Frontal cortex (tissue), 3 donors: ENCODE measurements at regions not wholly inside any gene's neighbourhood (a gene's known extent, or its start where the extent isn't known, plus 50 kb on each side); places are given as distances from the start of the nearest gene placed in this dataset.

Experiments
- DNase-seq, 2 donors: peaks; one replicate each; pipeline ENCODE4 v3.0.0; 2012; ENCODE audit warnings: low spot score in 2 of 2
- FAIRE-seq: peaks from 2 replicates; lab custom pipeline; 2012; peaks lifted over from hg19 to GRCh38; lab: Jason Lieb, UNC
- donor health status: control.
- donor health status: control.
- donor health status: control.

DNA sequence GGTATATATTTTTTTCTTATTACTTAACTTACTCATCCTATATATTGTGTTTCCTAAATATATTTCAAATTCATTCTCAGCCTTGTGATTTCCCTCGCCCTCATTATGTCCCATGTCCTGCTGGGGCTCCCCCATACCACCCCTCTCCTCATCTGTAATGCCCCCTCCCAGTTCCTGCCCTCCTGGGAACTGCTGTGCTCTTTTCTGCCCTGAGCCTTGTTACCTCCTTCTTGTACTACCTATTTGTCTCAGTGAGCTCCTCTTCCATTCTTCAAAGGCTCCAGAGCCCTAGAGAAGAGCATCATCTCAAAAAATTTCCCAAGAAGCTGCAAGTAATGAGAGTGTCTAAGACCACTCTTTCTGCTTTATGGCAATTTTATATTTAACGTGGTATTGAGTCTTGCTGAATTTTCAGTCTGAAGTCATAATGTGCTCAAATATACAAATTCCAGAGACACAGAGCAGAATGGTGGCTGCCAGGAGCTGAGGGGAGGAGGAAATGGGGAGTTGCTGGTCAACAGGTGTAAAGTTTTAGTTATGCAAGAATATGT, 66.5 kb upstream of the TOP3B start:
- FAIRE-seq (no peak), DNase-seq (no peak)

DNA sequence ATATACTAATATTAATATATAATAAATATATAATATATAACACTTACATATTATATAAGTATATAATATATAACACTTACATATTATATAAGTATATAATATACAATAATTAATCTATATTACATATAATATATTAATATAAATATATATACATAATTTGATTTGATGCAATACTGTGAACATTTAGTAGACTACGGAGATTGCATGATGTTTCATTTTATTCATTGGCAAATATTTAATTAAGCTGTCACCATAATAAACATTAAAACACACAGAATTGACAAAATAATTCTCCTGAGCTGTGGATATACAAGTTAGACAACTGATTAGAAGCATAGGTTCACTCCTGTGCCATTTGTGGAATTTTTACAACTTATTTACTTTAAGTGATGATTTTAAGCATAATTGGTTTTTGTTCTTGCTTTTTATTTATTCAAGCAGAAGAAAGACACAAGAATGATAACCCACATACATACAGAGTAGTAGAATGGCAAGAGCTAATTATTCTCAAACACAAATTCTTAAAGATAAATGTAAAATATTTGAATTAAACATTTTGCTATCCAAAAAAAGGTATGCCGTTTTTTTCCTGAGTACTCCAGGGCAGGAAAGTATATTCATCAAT, 65.8 kb upstream of the TOP3B start:
- peak; percentile 83 for FAIRE-seq
- DNase-seq: no peak

DNA sequence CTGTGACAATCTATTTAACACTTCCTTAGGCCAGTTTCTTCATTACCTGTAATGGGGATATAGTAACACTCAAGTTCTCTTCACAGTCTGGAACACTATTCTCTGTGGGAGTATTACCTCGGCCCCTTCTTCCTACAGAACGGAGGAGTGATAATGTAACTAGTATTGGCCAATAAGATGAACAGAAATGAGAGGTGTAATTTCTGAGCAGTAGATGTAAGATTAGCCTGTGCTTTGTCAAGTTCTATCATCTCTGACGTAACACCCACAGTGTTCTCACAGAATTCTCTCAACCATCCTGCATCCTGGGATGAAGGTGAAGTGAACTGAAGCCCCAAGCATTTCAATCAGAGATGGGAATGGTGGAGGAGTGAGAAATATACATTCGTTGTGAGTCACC, 65.2 kb upstream of the TOP3B start:
- FAIRE-seq: no peak
- DNase-seq: no peak

DNA sequence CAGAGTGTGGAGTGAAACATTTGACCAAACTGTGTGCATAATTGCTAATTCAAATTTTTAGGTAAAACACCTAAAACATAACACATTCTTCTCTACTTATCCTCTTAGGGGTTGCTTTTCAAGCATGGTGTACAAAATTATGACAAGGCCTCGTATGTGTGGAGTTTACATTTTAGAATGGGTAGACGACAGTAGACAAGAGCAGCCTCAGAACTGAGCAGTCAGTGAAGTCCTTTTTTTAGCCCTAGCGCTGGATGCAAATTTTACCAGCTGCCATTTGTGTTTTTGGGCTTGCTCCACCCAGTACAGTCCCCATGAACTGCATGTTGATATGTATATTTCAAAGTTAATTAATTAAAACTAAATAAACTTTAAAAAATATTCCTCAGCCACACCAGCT, 64.7 kb upstream of the TOP3B start:
- DNase-seq (no peak), FAIRE-seq (no peak)

DNA sequence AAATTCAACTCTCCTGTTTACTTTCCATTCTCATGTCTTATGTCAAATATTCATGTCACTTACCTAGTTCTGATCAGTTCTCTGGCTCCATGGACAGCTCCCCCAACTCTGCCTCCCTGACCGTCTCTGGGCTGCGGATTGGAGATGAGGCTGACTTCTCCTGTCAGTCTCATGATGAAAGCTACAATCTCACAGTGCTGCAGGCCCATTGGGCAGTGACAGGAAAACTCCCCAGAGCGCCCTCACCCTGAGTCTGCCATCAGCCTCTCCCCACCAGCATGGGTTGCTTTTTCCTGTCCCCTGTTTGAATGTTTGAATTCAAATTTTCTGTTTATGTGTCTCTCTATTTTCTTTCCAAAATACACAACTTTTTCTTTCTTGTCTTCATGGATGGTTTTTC, 63.8 kb upstream of the TOP3B start:
- DNase-seq (no peak), FAIRE-seq (no peak)

DNA sequence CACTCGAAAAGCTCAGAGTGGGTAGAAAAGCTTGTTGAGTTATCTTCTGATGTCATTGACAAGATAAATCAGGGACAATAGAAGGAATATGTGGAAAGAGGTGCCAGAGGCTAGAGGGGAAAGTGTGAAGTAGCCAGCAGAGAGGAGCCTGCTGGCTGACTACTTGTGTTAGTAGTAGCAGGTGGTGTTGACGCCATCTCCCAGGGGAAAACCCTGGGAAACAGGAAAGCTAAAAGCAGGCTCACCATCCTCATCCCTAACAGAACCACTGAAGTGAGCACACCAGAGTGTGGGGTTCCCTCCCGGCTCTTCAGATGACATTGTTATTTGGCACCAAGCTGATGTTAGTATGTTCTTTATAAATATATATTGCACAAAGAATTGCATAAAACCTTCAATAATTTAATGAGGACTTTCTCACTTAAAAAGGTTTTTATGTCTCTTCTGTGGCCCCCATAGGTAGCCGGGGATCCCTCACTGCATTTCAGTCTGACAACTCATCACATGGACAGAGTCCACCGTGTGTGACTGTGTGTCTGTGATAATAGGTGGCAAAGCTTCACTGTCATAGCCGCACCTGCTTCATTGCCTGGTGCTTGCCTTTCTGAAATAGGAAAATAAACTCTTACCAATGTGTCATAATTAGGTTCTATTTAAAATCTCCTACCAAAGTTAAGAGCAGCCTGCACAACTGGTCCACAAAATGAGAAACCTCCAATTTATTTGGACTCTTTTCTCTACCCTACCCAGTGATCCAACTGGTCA, 63.2 kb upstream of the TOP3B start:
- no peak for DNase-seq
- FAIRE-seq: no peak

DNA sequence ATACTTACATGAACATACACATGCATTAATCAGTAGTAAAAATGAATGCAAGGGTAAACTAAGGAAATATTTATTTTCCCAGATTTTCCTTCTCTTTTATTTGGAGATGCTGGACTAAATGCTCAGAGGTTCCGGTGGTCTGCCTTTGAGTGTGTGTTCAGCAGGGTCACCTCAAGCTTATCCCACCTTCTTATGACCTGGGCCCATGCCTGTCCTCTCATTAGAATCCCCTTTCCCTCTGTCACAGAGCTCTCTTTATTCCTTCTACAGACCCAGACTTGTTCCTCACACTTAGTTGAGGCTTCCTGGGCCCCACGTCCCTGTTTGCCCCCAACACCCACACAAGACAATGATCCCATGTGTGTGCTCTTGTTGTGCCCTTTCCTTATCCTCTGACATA, 61.6 kb upstream of the TOP3B start:
- FAIRE-seq: no peak
- DNase-seq: no peak

DNA sequence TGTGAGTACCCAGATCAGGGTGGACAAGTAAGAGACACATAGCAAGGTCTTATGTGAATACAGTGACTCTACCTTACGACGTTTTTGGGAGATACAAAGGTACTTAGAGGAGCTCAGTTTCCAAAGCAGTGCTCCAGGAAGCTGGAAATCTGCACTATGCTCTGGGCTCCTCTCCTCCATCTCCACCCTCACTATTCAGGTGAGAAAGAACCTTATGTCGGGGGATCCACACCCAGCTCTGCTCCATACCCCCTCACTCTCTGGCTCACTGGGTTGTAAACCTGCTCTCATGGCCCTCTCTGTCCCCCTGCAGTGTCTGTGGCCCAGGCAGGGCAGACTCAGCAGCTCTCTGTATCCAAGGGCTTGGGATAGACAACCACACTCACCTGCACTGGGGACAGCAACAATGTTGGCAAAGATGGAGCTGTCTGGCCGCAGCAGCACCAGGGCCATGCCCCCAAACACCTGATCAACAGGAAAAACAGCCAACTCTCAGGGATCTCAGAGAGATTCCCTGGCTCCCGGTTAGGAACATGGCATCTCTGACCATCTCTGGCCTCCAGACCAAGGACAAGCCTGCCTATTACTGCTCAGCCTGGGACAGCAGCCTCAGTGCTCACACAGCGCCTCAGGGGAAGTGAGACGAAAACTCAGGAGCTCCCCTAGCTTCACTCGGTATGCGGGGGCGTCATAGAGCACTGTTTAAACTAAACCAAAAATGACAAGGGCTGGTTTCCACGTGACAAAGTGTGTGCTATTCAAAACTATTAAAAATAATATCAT, 60.9 kb upstream of the TOP3B start:
- DNase-seq (no peak), FAIRE-seq (no peak)

DNA sequence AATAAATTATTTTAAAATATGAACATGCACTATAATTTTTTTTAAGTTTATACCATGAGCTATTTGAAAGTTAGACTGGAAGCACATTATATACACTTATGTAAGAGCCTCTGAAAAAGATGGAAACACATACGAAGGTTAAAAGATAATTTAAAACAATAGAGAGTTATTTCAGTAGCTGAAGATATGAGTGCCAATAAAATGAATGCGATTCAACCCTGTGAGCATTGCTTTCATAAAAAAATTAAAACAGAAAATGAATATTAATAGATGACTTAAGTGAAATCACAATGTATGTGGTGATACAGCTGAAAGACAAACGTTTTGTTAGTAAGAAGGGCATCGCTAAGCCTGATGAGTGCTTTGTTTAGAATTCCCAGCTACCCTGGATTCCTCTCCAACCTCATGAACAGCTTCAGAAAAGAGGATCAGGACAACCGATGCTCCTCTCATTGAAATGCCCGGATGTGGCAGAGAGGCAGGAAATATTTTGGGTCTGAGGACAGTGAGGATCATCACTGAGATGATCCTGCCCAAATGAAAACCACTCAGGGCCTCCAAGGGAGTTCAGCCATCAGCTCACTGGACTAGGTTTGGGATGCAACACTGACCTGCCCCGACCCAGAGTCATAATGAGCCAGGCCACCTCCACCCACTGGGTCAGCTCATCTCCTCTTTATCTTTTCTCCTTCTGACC, 60.2 kb upstream of the TOP3B start:
- DNase-seq (no peak), FAIRE-seq (no peak)

DNA sequence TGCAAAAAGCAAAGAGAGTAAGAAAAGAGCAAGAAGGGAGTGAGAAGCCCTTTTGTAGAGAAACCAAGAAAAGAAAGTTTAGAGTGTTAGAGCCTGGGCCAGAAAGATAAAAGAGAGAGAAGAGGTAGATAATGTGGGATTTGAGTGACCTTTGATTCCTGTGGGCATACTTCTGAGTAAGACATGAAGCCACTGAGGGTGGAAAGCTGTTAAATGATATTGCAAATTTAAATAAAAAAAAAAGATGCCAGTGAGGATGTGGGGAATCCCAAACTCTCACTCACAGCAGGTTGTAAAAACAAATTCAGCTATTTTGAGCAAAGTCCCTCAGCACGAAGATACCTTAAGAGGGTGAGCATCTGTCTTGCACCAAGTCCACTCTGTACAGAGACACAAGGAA, 59.4 kb upstream of the TOP3B start:
- no peak for DNase-seq
- no peak for FAIRE-seq

DNA sequence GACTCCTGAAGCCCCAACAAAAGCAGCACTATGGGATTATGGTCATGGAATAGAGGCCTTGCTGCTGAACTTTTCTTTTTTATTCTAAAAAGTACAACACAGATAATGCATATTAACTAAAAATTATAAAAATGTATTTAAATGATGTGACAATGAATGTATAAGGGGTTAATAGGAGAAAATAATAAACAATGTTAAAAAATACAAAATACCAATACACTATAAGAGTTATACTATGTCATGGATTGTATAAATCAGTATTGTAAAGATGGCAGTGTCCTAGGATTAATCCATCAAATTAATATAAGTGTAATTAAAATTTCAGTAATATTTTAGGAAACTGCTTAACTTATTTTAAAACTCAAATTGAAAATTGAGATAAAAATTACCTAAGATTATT, 58.3 kb upstream of the TOP3B start:
- DNase-seq (no peak), FAIRE-seq (no peak)

DNA sequence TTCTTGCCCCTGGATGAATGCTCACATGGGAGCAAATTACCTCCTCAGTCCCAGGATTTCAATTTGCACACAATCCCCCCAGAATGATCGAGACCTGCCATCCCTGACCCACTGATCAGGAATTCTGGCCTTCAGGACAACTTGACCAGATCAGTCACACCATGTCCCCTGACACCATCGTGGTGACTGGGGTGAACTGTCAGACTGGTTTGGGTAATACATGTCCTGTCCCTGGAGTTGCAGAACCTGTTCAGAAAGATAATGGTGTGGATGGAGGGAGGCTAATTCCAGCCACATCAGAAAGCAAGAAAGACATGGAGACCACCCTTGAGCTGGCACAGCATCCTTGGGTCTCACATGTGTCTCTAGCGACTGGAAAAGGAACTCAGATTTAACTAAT, 57.9 kb upstream of the TOP3B start:
- no peak for DNase-seq
- FAIRE-seq: no peak

DNA sequence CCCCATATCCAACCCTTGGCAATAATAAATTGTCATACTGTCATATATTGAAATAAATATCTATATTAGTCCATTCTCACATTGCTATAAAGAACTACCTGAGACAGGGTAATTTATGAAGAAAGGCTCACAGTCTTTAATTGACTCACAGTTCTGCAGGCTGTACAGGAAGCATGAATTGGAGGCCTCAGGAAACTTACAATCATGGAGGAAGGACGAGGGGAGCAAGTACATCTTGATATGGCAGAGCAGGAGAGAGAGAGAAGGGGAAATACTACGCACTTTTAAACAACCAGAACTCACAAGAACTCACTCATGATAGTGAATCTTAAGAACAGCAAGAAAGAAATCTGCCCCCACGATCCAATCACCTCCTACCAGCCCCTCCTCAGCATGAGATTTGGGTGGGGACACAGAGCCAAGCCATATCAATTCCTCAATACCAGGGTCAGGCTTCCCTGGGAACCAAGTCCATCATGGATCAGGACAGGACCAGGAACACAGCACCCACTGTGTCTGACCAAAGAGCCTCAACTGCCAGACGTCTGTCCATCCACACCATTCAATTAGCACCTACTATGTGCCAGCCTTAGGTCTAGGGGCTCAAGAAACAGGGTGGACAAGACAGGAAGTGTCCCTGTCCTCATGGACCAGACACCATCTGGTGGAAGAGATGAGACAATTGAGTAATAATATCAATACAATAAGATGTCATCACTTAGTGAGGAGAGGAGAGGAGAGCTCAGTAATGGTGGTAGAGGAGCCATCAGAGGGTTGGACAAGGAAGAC, 56.9 kb upstream of the TOP3B start:
- FAIRE-seq (no peak), DNase-seq (no peak)

DNA sequence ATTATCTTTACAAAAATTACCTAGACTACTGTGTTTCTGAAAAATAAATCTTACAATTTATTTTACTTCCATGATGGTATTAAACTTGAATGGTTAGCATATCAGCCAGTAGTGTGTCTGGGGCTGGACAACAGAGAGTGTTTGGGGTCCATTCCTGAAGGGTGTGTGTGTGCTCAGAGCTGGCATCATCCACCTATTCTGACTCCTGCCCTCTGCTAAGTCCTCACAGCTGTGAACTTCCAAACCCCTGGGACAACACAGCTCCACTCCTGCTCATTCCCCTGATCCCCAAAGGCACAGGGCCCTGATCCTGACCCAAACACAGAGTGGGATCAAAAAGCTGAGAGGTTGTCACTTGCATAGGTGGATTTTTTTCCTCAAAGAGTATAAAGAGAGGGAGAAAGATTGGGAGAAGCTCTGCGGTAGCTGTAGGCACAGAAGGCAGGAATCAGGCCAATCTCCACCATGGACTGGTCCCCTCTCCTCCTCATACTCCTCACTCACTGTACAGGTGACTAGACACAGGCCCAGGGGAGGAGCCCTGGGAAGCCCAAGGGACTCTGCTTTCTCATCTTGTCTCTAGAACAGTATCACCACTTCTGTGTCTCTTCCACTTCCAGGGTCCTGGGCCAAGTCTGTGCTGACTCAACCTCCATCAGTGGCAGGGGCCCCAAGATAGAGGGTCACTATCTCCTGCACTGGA, 55.7 kb upstream of the TOP3B start:
- no peak for FAIRE-seq
- no peak for DNase-seq

DNA sequence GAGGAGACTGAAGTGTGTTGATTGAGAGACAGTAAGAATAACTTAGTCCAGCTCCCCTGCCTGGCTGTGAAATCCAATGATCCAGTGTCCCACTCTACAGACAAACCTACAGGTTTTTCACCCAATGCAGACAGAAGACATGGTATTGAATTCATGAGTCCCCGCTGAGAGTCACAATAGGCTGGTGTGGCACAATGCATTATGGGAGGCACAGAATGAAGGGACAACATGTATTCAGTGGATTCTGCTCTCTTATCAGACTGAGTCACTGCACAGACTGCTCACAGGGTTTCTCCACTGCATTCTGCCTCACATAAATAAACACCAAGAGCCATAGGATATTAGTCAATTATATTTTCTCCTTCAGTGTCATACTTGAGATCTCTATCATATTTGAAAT, 55.2 kb upstream of the TOP3B start:
- FAIRE-seq: no peak
- DNase-seq: no peak

DNA sequence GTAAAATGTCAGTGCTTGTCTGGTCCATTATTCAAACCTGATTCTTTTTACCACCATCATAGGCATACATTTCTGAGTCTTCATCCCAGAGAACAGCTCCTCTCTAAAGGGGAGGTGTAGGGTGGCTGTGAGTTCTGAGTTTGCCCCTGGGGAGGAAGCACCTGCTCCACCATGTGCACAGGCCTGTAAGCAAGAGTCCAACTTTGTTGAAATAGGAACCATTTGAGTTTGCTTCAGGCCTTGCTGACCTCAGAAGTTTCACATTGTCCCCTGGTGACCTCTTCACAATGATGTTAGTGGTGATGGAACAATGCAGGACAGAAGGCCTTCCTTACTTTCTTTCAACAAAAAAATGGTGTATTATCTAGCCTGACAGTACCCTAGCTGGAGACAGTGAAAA, 54.6 kb upstream of the TOP3B start:
- DNase-seq (no peak), FAIRE-seq (no peak)

DNA sequence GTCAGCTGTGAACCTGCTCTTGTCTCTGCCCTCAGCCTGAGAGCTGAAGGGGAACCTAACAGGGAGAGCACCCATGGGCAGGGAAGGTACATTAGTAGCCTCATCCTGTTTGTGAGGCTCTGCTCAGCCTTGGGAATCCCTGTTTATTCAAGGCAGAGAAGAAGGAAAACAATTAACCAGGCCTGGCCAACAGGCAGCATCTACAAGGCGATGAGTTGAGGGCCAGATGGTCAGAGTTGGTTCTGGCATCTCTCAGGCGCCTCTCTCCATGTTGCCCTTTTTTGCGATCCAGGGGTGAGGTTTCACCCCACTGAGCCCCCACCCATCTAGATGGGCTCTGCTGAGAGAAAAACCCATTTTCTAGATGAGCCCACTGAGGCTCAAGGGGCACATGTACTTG, 54.0 kb upstream of the TOP3B start:
- DNase-seq (no peak), FAIRE-seq (no peak)

DNA sequence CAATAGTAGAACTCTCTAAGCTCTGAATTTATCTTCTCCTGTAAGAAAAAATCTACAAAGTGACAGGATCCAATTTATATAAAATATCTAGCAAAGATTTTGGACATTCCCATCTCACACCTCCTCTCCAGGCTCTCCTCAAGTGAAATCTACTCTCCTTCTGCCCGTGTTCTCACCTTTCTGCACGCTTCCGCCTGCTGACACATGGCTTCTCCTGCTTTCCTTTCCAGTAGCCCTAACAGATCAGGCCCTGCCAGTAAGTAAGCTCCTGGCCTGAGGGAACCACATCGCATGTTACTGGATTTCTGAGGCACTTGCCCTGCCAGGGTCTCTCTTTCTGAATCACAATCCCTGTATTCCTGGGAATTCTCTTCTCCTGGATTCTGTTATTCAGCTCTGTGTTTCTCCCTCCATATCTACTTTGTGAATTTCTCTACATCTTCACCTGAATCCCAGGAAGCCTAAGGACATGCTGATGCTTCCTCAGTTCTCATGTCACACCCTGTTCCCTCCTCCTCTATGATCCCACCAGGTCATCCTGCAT, 53.3 kb upstream of the TOP3B start:
- FAIRE-seq (no peak), DNase-seq (no peak)

DNA sequence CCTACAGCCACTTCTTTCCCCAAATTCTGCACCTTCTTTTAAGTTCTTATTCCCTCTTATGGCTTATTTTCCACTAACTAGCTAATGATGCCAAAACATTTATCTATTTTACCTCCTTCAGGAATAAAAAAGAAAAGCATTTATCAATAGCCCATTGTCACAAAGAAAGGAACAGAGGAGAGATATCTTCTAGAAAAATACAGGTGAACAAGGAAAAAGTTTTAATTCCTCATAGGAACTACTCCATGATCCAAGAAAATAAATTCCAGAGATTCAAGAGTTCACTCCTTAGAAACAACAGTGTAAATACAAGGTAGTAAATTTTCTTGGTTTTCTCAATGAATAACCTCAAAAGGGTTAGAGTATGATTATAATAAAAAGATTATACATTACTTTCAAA, 52.6 kb upstream of the TOP3B start:
- DNase-seq (no peak), FAIRE-seq (no peak)
